OCI-LY1 (cell line): ENCODE measurements at regions not wholly inside any gene's neighbourhood (a gene's known extent, or its start where the extent isn't known, plus 50 kb on each side); places are given as distances from the start of the nearest gene placed in this dataset.

ENCODE experiments used
- EZH2 ChIP-seq: fragments of 200-600 bp; sonication (generic), shearing (Covaris generic); IDR thresholded peaks from 2 replicates; pipeline ENCODE4 v1.8.0; 2017; ENCODE audit warnings: borderline replicate concordance, mixed run types, mild to moderate bottlenecking, antibody characterized with exemption, low read length, moderate library complexity, mixed read lengths
- TF ChIP-seq, protein P1 (sequence below): fragments of 200-600 bp; sonication (generic), shearing (Covaris generic); IDR thresholded peaks from 2 replicates; pipeline ENCODE4 v1.5.1; 2017; ENCODE audit warnings: mild to moderate bottlenecking, antibody characterized with exemption, low read length, moderate library complexity, mixed read lengths

- TF ChIP-seq EZH2 = no peak
- TF ChIP-seq, protein P1, sequence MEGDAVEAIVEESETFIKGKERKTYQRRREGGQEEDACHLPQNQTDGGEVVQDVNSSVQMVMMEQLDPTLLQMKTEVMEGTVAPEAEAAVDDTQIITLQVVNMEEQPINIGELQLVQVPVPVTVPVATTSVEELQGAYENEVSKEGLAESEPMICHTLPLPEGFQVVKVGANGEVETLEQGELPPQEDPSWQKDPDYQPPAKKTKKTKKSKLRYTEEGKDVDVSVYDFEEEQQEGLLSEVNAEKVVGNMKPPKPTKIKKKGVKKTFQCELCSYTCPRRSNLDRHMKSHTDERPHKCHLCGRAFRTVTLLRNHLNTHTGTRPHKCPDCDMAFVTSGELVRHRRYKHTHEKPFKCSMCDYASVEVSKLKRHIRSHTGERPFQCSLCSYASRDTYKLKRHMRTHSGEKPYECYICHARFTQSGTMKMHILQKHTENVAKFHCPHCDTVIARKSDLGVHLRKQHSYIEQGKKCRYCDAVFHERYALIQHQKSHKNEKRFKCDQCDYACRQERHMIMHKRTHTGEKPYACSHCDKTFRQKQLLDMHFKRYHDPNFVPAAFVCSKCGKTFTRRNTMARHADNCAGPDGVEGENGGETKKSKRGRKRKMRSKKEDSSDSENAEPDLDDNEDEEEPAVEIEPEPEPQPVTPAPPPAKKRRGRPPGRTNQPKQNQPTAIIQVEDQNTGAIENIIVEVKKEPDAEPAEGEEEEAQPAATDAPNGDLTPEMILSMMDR = no peak
These were observed 110.9 kb downstream of the NAB1 start for GRCh38 chr2:190759749-190760213.
